HFFc6 (cell line): ENCODE measurements at regions not wholly inside any gene's neighbourhood (a gene's known extent, or its start where the extent isn't known, plus 50 kb on each side); places are given as distances from the start of the nearest gene placed in this dataset.

Experiments used
- DNase-seq: peaks from one replicate; pipeline ENCODE4 v3.0.0-alpha.2; 2018
- H3K27ac Mint-ChIP-seq: 2 replicates; pipeline ENCODE4 v1.8.0; 2020; ENCODE audit warnings: mild to moderate bottlenecking, mixed read lengths
- H3K27me3 Mint-ChIP-seq: 2 replicates; pipeline ENCODE4 v1.8.0; 2021; ENCODE audit warnings: mild to moderate bottlenecking, moderate library complexity, mixed read lengths; ENCODE audit not compliant: insufficient read depth
- H3K36me3 Mint-ChIP-seq: 2 replicates; pipeline ENCODE4 v1.8.0; 2021; ENCODE audit warnings: low read depth, mixed read lengths
- H3K4me1 Mint-ChIP-seq: 2 replicates; pipeline ENCODE4 v1.8.0; 2020; ENCODE audit warnings: low read depth, mixed read lengths
- H3K4me3 Mint-ChIP-seq: 2 replicates; pipeline ENCODE4 v1.8.0; 2020; ENCODE audit warnings: mild to moderate bottlenecking, moderate library complexity, mixed read lengths
- H3K9me3 Mint-ChIP-seq: 2 replicates; pipeline ENCODE4 v1.8.0; 2020; ENCODE audit warnings: mild to moderate bottlenecking, mixed read lengths
- TF ChIP-seq, protein P1 (sequence below): fragments of 200-600 bp; sonication (generic); IDR thresholded peaks from 2 replicates; pipeline ENCODE4 v1.5.0; 2021; ENCODE audit warnings: antibody characterized with exemption, mild to moderate bottlenecking

DNA sequence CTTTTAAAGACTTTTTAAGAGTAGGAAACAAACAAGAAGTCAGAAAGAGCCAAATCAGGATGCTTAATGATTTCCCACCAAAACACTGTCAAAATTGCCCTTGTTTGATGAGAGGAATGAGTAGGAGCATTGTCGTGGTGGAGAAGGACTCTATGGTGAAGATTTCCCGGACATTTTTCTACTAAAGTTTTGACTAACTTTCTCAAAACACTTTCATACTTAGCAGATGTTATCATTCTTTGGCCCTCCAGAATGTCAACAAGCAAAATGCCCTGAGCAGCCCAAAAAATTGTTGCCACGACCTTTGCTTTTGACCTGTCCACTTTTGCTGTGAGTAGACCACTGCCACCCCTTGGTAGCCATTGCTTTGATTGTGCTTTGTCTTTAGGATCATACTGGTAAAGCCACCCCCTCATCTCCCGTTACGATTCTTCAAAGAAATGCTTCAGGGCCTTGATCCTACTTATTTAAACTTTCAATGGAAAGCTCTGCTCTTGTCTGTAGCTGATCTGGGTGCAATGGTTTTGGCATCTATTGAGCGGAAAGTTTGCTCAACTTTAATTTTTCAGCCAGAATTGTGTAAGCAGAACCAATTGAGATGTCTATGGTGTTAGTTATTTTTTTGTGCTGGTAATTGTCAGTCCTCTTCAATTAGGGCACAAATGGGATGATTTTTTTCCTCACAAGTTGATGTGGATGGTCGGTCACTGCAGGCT is 67.2 kb downstream of the ADM start:
- TF ChIP-seq, protein P1, sequence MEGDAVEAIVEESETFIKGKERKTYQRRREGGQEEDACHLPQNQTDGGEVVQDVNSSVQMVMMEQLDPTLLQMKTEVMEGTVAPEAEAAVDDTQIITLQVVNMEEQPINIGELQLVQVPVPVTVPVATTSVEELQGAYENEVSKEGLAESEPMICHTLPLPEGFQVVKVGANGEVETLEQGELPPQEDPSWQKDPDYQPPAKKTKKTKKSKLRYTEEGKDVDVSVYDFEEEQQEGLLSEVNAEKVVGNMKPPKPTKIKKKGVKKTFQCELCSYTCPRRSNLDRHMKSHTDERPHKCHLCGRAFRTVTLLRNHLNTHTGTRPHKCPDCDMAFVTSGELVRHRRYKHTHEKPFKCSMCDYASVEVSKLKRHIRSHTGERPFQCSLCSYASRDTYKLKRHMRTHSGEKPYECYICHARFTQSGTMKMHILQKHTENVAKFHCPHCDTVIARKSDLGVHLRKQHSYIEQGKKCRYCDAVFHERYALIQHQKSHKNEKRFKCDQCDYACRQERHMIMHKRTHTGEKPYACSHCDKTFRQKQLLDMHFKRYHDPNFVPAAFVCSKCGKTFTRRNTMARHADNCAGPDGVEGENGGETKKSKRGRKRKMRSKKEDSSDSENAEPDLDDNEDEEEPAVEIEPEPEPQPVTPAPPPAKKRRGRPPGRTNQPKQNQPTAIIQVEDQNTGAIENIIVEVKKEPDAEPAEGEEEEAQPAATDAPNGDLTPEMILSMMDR: no peak
- DNase-seq: no peak
- Mint-ChIP-seq H3K4me3 (no peak overlapping the region), H3K36me3 (no peaks in the 10 kb centered on the region; the same call in 1 of the 2 replicates), H3K4me1 (peaks cover 81% of the 10 kb centered on the region), H3K9me3 (no peaks in the 10 kb centered on the region), H3K27me3 (peaks cover 1% of the 10 kb centered on the region), H3K27ac (peak overlapping the region; percentile 27)

DNA sequence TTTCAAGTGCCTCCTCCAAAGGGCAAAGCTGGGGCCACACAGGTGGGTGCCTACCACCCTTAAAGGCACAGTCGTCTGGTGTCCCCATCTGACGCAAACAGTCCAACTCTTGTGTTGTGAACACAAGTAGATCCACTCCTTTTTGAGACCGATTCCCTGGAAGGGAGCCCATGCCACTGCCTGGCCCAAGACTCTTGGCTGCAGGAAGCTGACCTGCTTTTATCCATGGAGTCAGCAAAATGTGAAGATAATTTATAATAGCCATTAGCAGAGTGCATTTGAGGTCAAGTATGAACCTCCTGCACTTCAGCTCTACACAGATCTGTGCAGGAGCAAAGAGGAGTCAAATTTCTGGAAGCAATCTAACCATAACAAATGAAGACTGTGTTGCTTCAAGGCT is 68.5 kb downstream of the ADM start:
- TF ChIP-seq, protein P1: no peak
- Mint-ChIP-seq H3K27me3 (peaks cover 1% of the 10 kb centered on the region; the same call in 1 of the 2 replicates), H3K9me3 (no peaks in the 10 kb centered on the region), H3K4me3 (peak overlapping the region; percentile 29; the same call in 1 of the 2 replicates), H3K27ac (peak overlapping the region; percentile 26; the same call in 1 of the 2 replicates), H3K4me1 (peaks cover 80% of the 10 kb centered on the region), H3K36me3 (no peaks in the 10 kb centered on the region; the same call in 1 of the 2 replicates)
- no peak for DNase-seq

GRCh38 chr11:10373929-10374328 is 69.1 kb downstream of the ADM start:
- Mint-ChIP-seq H3K36me3 (no peaks in the 10 kb centered on the region; the same call in 1 of the 2 replicates), H3K27ac (peak overlapping the region; percentile 92; the same call in 1 of the 2 replicates), H3K4me1 (peaks cover 86% of the 10 kb centered on the region), H3K4me3 (no peak overlapping the region), H3K27me3 (peaks cover 1% of the 10 kb centered on the region; the same call in 1 of the 2 replicates), H3K9me3 (no peaks in the 10 kb centered on the region)
- DNase-seq: no peak
- TF ChIP-seq, protein P1: no peak

DNA sequence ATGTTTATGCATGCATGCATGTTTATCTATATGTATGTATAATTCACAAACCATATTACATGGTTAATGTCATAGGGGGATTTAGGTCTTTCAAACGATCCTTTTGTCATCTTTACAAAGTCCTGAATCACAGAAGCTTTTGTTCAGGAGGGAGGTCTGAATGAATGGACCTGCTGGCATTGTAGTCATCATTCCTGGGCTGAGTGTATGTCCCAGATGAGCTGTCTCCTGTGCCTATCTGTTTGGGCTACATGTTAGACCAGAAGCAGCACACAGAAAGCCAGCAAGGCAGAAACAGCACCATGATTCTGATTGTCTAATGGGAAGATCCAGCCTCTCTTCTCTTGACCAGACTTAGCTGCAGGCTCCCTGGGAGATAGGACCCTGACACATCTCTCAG is 69.5 kb downstream of the ADM start:
- DNase-seq: peak; percentile 35
- Mint-ChIP-seq H3K27ac (peak overlapping the region; percentile 92), H3K36me3 (no peaks in the 10 kb centered on the region; the same call in 1 of the 2 replicates), H3K4me1 (peaks cover 90% of the 10 kb centered on the region), H3K4me3 (peak overlapping the region; percentile 63), H3K9me3 (no peaks in the 10 kb centered on the region), H3K27me3 (peaks cover 1% of the 10 kb centered on the region; the same call in 1 of the 2 replicates)
- TF ChIP-seq, protein P1: no peak

DNA sequence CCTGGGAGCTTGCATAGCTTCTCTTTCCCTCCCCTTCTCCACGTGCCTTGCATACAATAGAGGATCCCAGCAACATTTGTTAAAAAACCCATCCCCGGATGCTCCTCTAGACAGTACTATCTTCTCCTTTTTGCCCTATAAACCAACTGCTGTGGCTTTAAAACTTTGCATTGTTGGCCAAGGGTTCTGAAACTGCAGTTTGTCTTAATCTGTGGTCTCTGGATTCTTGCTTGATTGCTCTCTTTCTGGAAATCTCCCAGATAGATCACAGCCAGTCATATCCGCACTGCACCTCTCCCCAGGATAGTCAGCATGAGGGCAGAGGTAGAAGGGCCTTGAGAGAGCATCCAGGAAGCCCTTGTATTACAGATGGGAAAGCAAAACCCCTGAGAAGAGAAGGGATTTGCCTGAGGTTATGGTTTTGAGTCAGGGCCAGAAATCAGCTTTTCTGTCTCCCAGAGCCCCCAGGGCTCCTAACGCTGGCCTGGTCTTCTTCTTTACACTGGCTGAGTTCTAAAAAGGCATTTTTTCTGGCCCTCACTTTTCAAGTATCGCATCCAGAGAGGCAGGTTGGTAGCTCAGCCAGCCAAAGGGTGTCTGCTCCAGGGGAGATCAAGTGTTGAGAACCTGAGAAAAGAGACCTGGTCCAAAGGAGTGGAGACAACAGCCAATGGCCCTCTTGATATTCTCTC is 70.6 kb downstream of the ADM start:
- Mint-ChIP-seq H3K36me3 (no peaks in the 10 kb centered on the region; the same call in 1 of the 2 replicates), H3K4me1 (peaks cover 99% of the 10 kb centered on the region), H3K9me3 (no peaks in the 10 kb centered on the region), H3K27me3 (no peaks in the 10 kb centered on the region), H3K4me3 (peak overlapping the region; percentile 63), H3K27ac (peak overlapping the region; percentile 92)
- TF ChIP-seq, protein P1: no peak
- DNase-seq: peak; percentile 97
